NCI-H1417 (cell line): ENCODE measurements at regions not wholly inside any gene's neighbourhood (a gene's known extent, or its start where the extent isn't known, plus 50 kb on each side); places are given as distances from the start of the nearest gene placed in this dataset.

Experiments
- DNase-seq, 3 experiments: peaks; one replicate each; lab custom pipeline; 2025; lab: John Stamatoyannopoulos, UW

DNA sequence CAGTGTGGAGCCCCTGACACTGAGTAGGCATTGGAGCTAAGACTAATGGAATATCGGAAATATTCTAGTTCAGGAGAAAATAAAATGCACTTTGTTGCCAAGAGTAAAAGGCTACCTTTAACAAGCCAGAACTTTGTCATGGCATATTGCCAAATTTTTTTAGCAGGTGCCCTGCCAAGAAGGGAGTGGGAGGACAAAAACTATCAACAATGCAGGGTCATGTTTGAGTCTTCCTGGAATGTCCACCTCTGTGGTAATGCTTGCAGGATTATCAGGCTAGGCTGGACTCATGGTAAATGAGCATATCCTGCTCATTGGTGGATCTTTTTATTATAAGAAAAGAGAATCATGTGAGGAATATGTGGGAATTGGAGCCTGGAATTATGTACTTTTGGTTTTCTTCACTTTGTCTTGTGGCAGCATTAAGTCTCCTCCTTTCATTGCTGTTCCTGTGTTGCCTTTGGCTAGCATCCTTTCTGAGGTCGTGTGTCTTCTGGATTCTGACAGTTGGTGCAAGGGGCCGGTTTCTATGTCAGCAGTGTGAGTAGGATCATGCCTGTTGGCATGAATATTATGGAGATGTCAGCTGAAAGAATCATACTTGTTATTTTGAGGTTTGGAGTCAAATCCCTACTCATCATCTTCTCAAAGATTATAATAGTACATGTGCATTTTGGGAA is 122.9 kb upstream of the SPRY2 start:
- DNase-seq, result no peak

DNA sequence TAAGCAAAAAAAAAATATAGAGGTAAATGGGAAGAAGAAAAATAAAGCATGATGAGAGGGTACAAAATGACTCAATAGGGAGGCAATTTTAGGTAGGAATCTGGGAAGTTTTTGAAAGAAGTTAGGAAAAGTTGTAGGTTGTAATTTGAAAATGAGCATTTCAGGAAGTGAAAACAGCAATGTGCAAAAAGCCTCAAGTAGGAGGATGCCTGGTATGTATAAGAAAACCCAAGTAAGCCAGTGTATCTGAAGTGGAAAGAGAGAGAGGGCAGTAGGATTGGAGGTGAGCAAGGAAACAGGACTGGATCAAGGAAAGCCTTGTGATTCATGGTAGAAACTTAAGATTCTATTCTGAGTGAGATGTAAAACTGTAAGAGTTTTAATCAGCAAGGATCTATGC is 121.6 kb upstream of the SPRY2 start:
- no peak for DNase-seq

DNA sequence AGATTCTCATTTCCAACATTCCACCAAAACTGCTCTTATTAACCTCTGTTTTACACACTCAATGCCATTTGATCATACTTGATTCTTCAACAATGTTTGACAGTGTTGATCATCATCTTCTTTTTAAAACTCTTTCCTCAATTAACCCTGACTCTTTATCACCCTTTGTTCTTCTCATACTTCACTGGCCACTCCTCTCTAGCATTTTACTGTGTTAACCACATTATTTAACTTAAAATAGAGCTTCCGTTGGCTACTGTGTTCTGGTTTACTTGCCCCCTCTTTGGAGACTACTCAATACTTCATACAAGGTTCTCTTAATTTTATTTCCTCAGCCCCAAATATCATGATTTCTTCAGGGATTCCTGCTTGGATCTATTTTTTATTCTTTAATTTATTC is 121.1 kb upstream of the SPRY2 start:
- DNase-seq, result no peak

- DNase-seq, result no peak
Measured at GRCh38 chr13:80458543-80458942, 117.6 kb upstream of the SPRY2 start.

GRCh38 chr13:80454245-80454644 is 113.3 kb upstream of the SPRY2 start:
- no peak for DNase-seq

- DNase-seq, result no peak
Measured at GRCh38 chr13:80452279-80452678, 111.4 kb upstream of the SPRY2 start.

DNA sequence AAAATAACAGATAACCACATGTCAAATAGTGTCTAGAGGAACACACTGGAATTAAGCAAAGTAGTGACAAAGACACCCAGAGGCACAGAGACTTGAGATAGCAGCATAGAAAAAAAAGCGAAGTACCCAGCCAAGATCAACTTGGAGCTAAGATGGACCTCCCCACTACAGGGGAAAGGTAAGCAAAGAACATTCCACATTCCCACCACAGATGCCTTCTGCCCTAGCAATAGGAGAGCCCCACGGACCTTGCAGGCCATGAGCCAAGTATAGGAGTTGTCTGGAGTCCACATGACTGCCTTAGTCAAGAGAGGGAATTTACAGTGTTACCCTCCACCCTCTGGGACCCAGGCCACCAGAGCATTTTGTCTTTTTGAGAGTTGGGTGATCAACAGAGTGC is 110.7 kb upstream of the SPRY2 start:
- DNase-seq, result no peak

GRCh38 chr13:80450386-80450785 is 109.5 kb upstream of the SPRY2 start:
- no peak for DNase-seq

- DNase-seq, result no peak
Measured at GRCh38 chr13:80448725-80449124, 107.8 kb upstream of the SPRY2 start.

DNA sequence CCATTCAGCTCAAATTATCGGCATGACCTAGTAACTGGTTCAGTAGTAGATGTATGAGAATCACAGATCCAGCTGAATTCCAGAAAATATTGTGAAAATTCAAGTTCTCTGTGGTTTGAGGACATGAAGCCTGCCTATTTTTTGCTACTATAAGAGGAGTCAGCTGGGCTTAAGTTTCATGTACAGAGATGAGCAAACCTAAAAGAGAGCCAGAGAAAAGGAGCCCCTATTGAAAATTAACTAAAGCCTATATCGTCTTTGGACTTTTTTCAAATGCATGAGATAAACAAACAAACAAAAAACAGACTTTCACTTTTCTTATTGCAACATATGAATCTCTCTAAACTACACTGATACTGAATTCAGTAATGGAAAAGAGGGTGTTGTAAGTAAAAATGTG is 106.8 kb upstream of the SPRY2 start:
- DNase-seq, result no peak

DNA sequence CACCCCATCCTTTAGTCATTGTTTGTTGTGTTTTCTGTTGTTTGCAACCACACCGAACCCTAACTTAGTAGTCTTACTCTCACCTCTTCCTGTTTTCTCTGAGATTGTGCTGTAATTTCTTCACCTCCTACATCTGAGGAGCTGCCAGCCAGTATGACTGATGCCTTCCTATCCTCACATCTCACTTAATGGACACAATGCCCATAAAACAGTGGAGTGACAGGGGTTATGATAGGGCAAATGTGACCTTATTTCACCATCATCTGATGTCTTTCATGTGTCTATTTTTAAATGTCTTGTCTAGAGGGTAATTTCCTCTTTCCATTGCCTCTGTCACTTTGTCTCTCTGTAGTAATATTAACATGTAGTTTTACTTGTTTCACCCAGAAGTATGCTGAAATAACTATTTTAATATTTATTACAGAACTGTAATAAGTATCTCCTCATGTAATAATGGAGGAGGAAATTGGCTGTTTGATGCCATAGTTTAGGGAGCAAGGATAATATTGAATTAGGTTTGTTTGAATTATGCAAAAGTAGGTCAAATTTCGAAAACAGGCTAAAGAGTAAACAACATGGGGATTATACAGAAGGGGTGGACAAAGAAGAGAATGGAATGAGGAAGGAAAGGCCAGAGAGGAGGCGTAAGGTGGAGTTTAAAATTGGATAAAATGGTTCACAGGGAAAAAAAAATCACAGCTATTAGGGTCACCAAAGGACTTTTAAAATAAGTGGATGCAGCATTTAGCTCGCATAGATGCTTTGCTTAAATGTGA is 103.5 kb upstream of the SPRY2 start:
- no peak for DNase-seq

GRCh38 chr13:80442609-80443008 is 101.7 kb upstream of the SPRY2 start:
- no peak for DNase-seq

DNA sequence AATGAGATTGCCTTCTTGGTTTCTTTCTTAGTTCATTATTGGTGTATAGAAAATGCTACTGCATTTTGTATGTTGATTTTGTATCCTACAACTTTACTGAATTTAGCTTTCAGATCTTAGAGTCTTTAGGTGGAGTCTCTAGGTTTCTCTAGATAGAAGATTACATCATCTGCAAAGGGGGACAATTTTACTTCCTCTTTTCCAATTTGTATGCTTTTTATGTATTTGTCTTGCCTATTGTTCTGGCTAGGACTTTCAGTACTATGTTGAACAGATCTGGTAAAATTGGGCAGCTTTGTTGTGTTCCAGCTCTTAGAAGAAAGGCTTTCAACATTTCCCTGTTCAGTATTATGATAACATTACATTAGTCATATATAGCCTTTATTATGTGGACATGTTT is 101.0 kb upstream of the SPRY2 start:
- DNase-seq, result no peak

DNA sequence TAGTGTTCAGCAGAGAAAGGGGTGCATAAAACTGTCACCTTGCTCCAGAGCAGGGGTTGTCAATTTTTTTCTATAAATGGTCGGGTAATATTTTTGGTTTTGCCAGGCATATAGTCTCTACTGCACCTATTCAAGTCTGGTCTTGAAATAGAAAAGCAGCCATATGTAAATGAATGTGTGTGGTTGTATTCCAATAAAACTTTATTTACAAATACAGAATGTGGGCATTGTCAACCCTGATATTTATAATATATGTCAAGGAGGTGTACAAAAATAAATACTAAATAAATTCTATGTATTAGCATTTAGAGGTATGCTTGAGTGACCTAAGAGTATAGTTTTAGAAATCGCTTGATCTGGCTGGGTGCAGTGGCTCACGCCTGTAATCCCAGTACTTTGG is 97.6 kb upstream of the SPRY2 start:
- DNase-seq, result no peak

- no peak for DNase-seq
Measured at GRCh38 chr13:80437231-80437630, 96.3 kb upstream of the SPRY2 start.

- DNase-seq, result no peak
Measured at GRCh38 chr13:80436571-80437169, 95.7 kb upstream of the SPRY2 start.

DNA sequence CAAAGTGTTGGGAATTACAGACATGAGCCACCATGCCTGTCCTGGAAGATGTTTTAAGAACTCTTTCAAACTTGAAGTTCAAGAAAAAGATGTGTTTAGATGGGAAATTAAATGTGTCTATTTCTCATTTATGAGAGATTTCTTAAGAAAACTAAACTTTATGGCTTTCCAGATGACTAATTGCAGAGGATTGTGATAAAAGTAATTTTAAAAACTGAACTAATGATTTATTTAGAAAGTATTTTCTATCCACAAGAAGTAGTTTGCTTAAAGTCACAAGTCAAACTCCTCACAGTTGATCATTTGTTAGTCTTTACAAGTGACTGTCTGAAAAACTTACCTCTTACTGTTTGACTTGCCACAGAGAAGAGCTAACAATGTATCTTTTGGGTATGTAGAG is 89.6 kb upstream of the SPRY2 start:
- no peak for DNase-seq

- DNase-seq, result no peak
Measured at GRCh38 chr13:80428349-80429096, 87.6 kb upstream of the SPRY2 start.

- no peak for DNase-seq
Measured at GRCh38 chr13:80419416-80419815, 78.5 kb upstream of the SPRY2 start.

GRCh38 chr13:80413611-80414010 is 72.7 kb upstream of the SPRY2 start:
- no peak for DNase-seq

DNA sequence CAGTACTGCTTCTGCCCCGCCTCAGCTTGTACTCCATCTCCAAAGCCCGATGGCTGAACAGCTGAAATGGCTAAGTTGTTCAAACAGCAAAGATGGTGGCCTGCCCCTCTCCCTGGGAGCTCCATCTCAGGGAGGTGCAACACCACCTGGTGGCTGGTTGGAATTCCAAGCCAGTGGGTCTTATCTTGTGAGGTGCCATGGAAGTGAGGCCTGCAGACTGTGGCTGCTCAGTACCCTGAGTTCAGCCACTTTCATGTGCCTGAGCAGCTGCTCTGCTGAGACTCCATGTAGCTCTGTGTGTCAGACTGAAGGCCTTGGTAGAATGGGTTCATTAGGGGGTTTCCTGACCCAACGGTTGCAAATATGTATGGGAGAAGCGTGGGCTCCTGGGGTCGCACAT is 67.3 kb upstream of the SPRY2 start:
- DNase-seq, result no peak

- DNase-seq, result no peak
Measured at GRCh38 chr13:80400865-80401426, 60.0 kb upstream of the SPRY2 start.
